PFSK-1 (cell line): ENCODE measurements at regions not wholly inside any gene's neighbourhood (a gene's known extent, or its start where the extent isn't known, plus 50 kb on each side); places are given as distances from the start of the nearest gene placed in this dataset.

Experiments used
- POLR2AphosphoS5 ChIP-seq: IDR thresholded peaks from 2 replicates; pipeline ENCODE4 v1.6.1; 2012; ENCODE audit warnings: low read depth, mild to moderate bottlenecking, control low read depth, low read length, moderate library complexity
- REST ChIP-seq, 2 experiments: IDR thresholded peaks; 2 replicates each; pipeline versions ENCODE4 v1.6.1 to v1.8.0; 2011 to 2012; ENCODE audit warnings: low read depth in 2 of 2, low read length in 2 of 2, control low read depth in 1 of 2, inconsistent platforms in 1 of 2, mild to moderate bottlenecking in 1 of 2, moderate library complexity in 1 of 2; ENCODE audit not compliant: insufficient read depth in 1 of 2

DNA sequence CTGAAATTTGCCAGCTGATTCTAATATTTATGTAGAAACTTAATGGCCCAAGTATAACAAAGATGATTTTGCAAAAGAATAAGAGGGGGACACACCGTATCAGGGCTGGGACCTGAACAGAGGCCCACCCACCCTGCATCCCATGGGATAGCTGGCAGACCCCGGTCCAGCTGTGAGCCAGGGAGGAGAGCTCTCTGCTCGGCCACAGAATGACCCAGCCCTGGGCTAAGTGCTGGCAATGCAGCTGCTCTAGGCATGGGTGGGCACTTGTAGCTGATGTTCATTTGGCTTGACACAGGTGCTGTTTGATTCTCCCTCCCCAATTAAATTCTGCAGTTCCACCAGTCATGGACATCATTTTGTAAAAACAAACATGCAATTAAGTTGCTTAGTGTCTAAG, 522.8 kb upstream of the RAB6C start:
- no peak for TF ChIP-seq REST (IDR thresholded peaks at IDR 0.05; ENCODE audit: insufficient read depth in 1 of 2, low read depth in 2 of 2, low read length in 2 of 2)
- TF ChIP-seq POLR2AphosphoS5: no peak
